ENCODE measurements at regions not wholly inside any gene's neighbourhood (a gene's known extent, or its start where the extent isn't known, plus 50 kb on each side); places are given as distances from the start of the nearest gene placed in this dataset.

DNA sequence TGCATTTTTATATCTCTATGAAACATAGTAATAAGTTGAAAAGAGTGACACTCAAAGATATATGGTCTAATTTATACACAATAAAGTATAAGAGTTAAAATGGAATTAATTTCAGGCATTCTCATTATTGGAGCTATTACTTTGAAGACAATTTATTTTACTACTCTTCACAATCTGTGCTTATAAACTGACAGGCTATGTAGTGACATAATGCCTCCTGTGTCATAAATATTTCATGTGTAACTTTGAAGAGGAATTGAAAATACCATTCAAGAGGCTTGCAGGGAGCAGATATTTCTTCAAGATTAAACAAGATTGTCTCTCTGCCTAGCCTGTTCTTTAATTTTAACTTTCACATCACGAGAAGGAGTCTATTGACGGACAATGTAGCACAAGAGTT is 1881.5 kb upstream of the PCDH20 start:
- H3K4me1 ChIP-seq (ENCODE audit: insufficient read depth) = no peaks in the 10 kb centered on the region

DNA sequence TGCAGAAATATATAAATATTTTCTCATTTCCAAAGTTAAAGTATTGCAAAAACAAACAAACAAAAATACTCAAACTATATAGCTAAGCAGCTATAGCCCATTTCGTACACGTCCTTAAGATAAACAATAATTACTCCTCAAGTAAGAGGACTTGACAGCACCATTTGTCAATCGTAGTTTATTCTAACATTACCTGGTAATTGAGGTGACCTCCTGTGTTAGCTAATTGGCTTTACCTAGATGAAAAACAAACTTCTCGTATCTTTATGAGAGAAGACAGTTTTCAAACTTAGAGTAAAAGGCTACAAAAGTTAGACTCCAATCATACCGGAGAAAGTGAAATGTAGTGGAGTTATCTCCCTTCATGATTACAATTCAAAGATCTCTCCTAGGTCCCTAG is 1876.1 kb upstream of the PCDH20 start:
- DNase-seq (ENCODE audit: low spot score) = no peak
- no peaks in the 10 kb centered on the region for H3K27me3 Mint-ChIP-seq (ENCODE audit: insufficient read depth, low read depth, poor library complexity)
- Histone ChIP-seq H3K27me3 (ENCODE audit: insufficient read depth) (no peaks in the 10 kb centered on the region), H2AFZ (no peak overlapping the region), H3K4me1 (ENCODE audit: insufficient read depth) (no peaks in the 10 kb centered on the region), H3K27ac (ENCODE audit: low read depth) (no peak overlapping the region), H4K20me1 (replicated peaks; ENCODE audit: insufficient read depth) (no peaks in the 10 kb centered on the region), H3K4me2 (no peak overlapping the region), H3K4me3 (no peak overlapping the region), H3K9me2 (ENCODE audit: insufficient read depth) (no peaks in the 10 kb centered on the region), H3F3A (replicated peaks; ENCODE audit: low read depth) (no peaks in the 10 kb centered on the region), H3K36me3 (ENCODE audit: insufficient read depth) (no peaks in the 10 kb centered on the region), H3K79me2 (replicated peaks; ENCODE audit: insufficient read depth) (no peaks in the 10 kb centered on the region)
- no peak overlapping the region for H3K27ac Mint-ChIP-seq
- no peak overlapping the region for H3K4me3 Mint-ChIP-seq
- H3K4me1 Mint-ChIP-seq = no peaks in the 10 kb centered on the region
- ATAC-seq = no peak
- H3K36me3 Mint-ChIP-seq (ENCODE audit: low read depth) = no peaks in the 10 kb centered on the region
- H3K9me3 Mint-ChIP-seq = no peaks in the 10 kb centered on the region
- TF ChIP-seq ZNF331 (CRISPR knock-in tag; IDR thresholded peaks at IDR 0.05; ENCODE audit: low read depth) (no peak), EZH2phosphoT487 (IDR thresholded peaks at IDR 0.05; ENCODE audit: unreplicated experiment) (no peak), CREB1 (CRISPR knock-in tag; IDR thresholded peaks at IDR 0.05; ENCODE audit: low read depth) (no peak), JUNB (IDR thresholded peaks at IDR 0.05; ENCODE audit: unreplicated experiment) (no peak), NANOG (IDR thresholded peaks at IDR 0.05; ENCODE audit: borderline replicate concordance) (no peak), ZNF114 (CRISPR knock-in tag; IDR thresholded peaks at IDR 0.05) (no peak), EZH2 (IDR thresholded peaks at IDR 0.05; ENCODE audit: low read depth, unreplicated experiment) (no peak), POLR2AphosphoS5 (IDR thresholded peaks at IDR 0.05; ENCODE audit: low read depth) (no peak), STAT1 (IDR thresholded peaks at IDR 0.05; ENCODE audit: unreplicated experiment) (no peak)
- TF ChIP-seq, protein P1, sequence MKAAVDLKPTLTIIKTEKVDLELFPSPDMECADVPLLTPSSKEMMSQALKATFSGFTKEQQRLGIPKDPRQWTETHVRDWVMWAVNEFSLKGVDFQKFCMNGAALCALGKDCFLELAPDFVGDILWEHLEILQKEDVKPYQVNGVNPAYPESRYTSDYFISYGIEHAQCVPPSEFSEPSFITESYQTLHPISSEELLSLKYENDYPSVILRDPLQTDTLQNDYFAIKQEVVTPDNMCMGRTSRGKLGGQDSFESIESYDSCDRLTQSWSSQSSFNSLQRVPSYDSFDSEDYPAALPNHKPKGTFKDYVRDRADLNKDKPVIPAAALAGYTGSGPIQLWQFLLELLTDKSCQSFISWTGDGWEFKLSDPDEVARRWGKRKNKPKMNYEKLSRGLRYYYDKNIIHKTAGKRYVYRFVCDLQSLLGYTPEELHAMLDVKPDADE (IDR thresholded peaks at IDR 0.05) = no peak
- TF ChIP-seq, protein P2, sequence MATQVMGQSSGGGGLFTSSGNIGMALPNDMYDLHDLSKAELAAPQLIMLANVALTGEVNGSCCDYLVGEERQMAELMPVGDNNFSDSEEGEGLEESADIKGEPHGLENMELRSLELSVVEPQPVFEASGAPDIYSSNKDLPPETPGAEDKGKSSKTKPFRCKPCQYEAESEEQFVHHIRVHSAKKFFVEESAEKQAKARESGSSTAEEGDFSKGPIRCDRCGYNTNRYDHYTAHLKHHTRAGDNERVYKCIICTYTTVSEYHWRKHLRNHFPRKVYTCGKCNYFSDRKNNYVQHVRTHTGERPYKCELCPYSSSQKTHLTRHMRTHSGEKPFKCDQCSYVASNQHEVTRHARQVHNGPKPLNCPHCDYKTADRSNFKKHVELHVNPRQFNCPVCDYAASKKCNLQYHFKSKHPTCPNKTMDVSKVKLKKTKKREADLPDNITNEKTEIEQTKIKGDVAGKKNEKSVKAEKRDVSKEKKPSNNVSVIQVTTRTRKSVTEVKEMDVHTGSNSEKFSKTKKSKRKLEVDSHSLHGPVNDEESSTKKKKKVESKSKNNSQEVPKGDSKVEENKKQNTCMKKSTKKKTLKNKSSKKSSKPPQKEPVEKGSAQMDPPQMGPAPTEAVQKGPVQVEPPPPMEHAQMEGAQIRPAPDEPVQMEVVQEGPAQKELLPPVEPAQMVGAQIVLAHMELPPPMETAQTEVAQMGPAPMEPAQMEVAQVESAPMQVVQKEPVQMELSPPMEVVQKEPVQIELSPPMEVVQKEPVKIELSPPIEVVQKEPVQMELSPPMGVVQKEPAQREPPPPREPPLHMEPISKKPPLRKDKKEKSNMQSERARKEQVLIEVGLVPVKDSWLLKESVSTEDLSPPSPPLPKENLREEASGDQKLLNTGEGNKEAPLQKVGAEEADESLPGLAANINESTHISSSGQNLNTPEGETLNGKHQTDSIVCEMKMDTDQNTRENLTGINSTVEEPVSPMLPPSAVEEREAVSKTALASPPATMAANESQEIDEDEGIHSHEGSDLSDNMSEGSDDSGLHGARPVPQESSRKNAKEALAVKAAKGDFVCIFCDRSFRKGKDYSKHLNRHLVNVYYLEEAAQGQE (IDR thresholded peaks at IDR 0.05; ENCODE audit: unreplicated experiment) = no peak
- TF ChIP-seq, protein P3, sequence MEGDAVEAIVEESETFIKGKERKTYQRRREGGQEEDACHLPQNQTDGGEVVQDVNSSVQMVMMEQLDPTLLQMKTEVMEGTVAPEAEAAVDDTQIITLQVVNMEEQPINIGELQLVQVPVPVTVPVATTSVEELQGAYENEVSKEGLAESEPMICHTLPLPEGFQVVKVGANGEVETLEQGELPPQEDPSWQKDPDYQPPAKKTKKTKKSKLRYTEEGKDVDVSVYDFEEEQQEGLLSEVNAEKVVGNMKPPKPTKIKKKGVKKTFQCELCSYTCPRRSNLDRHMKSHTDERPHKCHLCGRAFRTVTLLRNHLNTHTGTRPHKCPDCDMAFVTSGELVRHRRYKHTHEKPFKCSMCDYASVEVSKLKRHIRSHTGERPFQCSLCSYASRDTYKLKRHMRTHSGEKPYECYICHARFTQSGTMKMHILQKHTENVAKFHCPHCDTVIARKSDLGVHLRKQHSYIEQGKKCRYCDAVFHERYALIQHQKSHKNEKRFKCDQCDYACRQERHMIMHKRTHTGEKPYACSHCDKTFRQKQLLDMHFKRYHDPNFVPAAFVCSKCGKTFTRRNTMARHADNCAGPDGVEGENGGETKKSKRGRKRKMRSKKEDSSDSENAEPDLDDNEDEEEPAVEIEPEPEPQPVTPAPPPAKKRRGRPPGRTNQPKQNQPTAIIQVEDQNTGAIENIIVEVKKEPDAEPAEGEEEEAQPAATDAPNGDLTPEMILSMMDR (conservative IDR thresholded peaks at IDR 0.05; ENCODE audit: low read depth in 2 of 2) = no peak

More for the DNA sequence above, 1881.5 kb upstream of the PCDH20 start:
- no peak overlapping the region for H3K27ac ChIP-seq (ENCODE audit: low read depth)
- H3K4me3 Mint-ChIP-seq = no peak overlapping the region
- H3K79me2 ChIP-seq (replicated peaks; ENCODE audit: insufficient read depth) = no peaks in the 10 kb centered on the region
- no peaks in the 10 kb centered on the region for H4K20me1 ChIP-seq (replicated peaks; ENCODE audit: insufficient read depth)
- H3K4me1 Mint-ChIP-seq = no peaks in the 10 kb centered on the region
- H3K4me3 ChIP-seq = no peak overlapping the region
- no peaks in the 10 kb centered on the region for H3K36me3 ChIP-seq (ENCODE audit: insufficient read depth)
- H3K9me3 Mint-ChIP-seq = no peaks in the 10 kb centered on the region
- no peaks in the 10 kb centered on the region for H3K36me3 Mint-ChIP-seq (ENCODE audit: low read depth)
- 0 out of 2 replicates have a peak, but pooled peaks cover 5% of the 10 kb centered on the region for H3K9me2 ChIP-seq (ENCODE audit: insufficient read depth)
- no peaks in the 10 kb centered on the region for H3F3A ChIP-seq (replicated peaks; ENCODE audit: low read depth)
- TF ChIP-seq STAT1 (IDR thresholded peaks at IDR 0.05; ENCODE audit: unreplicated experiment) = no peak
- ATAC-seq (no peak), DNase-seq (ENCODE audit: low spot score) (no peak)
- H3K27ac Mint-ChIP-seq = no peak overlapping the region
- H3K27me3 Mint-ChIP-seq (ENCODE audit: insufficient read depth, low read depth, poor library complexity) = no peaks in the 10 kb centered on the region
- no peaks in the 10 kb centered on the region for H3K27me3 ChIP-seq (ENCODE audit: insufficient read depth)
- H3K4me2 ChIP-seq = no peak overlapping the region
- H2AFZ ChIP-seq = no peak overlapping the region

All from GM23338 (cell line).